HG02852 (cell line): ENCODE measurements at regions not wholly inside any gene's neighbourhood (a gene's known extent, or its start where the extent isn't known, plus 50 kb on each side); places are given as distances from the start of the nearest gene placed in this dataset.

Experiments
- ATAC-seq: cut with Tn5 transposase; IDR thresholded peaks from one replicate; pipeline ENCODE4 v1.9.1; 2021; ENCODE audit warnings: mild to moderate bottlenecking, moderate library complexity; ENCODE audit not compliant: unreplicated experiment

DNA sequence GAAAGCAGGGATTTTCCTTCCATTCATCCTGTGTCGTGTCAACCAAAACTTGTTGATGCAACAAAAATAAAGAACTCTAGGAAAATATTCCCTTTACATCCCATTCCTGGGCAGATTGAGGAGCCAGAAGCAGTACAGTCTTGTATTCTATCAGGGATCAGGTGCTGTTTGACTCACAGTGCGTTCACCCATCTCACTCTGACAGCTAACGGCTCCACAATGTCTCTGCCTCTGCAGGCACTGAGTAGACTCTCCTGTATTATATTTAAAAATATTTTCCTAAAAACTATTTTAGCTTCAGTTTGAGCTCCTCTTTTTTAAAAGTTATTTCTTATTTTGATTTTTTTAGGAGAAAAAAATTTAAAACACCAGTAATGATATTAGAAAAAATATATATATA is 600.6 kb upstream of the SALL3 start:
- ATAC-seq, result no peak

DNA sequence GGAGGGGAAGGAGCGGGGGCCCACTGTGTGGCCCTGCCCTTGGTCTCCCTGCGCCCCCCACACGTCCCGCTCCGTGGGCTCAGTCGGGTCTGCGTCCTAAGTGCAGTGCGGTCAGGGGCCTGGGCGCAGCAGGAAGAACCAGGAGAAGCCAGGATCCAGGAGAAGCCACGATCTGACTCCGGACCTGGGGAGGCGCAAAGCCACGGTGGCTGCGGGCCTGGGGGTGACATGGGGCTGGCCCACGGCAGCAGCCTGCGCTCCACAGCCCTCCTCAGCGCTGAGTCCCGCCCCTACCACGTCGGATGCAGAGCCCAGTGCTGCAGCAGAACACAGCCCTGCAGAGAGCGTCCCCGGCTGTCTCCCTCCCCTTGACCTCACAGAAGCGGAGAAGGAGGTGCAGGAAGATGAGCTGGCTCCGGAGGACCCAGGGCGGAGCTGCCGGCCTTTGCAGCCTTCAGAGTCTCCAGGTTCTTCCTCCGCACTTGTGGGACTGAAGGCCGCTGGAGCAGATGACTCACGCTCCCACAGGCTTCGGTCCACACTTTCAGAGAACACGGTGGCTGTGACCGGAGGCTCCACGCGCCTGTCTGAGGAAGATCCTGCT is 589.2 kb upstream of the SALL3 start:
- ATAC-seq, result no peak

DNA sequence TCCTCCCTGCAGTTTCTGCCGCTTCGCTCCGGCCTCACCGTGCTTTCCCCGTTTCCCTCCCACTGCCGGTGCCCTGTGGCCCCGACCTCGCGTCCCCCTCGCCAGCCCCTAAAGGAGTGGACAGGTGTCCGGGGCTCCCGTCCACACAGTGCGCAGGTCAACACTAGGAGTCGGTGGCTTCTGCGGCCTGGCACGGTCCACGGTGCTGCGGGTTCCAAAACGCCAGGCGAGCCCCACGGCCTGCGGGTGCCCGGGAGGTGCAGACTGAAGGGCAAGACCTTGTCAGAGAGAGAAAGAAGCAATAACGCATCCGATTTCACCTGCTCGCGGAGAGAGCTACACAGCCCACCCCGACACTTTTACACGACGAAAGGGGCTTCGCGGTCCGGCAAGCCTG is 588.7 kb upstream of the SALL3 start:
- ATAC-seq, result no peak

DNA sequence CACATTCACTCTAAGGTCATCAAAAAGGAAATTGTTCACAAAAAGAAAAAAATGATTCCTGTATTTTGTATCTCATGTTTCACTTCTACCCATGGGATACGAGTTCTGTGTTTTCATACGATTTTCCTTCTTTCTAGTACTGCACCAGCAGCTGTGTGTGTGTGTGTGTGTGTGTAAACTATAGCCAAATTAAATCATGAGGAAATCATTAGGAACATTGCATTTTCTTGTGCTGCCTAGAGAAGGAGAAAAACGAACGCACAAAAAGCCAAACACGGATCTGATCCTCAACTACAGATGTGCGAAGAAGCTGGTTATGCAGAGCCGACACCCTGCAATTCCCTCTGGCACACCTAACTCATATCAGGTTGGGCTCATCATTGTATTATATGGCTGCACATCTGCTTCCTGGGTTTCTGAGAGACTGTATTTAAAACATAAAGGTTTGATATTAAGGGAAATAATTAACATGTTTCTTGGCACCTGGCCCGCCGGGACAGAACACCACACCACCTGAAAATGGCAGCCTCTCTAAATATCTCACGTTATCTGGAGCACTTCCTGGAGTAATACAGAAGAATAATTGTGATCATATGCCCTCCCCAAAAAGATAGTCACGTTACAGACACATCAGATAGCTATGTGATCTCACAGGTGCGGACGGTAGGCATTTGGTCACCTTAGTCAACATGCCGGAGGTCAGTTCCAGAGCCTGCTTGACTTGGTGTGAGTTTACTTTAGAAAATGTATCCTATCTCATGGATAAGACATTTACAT is 586.3 kb upstream of the SALL3 start:
- ATAC-seq, result no peak

DNA sequence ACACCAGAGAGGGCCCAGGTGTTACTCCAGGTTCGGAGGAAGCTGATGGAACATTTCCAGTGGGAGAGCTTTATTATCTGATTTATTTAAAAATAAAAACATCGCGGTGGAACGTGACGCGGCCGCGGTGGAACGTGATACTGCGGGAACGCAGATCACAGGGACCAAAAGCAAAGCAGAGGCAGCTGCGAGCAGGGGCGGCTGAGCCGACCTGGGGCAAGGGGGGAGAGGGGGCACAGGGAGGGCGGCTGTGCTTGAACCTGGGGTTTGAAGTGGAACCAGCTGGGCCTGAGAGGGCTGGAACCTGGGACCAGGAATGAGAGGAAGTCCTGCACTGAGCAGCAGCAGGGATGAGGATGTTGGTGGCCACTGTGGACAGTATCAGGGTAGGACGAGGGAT is 583.5 kb upstream of the SALL3 start:
- no peak for ATAC-seq

DNA sequence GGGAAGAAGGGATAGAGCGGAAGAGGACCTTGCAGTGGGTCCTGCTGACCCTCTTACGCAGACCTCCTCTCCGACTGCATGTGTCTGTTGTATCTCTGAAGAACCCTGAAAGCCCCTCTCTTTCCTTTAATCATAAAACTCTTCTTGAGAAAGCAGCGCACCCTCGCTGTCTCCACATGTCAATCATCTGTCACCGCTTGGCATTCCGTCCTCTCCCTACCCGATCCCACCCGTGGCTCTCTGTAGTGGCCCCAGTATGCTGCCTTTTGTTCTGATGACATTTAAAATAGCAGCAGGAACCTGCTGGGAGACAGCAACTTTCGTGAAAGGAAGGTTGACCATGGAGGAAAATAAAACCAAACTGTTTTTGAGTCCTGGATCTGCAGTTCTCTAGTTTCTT is 582.9 kb upstream of the SALL3 start:
- ATAC-seq, result no peak

DNA sequence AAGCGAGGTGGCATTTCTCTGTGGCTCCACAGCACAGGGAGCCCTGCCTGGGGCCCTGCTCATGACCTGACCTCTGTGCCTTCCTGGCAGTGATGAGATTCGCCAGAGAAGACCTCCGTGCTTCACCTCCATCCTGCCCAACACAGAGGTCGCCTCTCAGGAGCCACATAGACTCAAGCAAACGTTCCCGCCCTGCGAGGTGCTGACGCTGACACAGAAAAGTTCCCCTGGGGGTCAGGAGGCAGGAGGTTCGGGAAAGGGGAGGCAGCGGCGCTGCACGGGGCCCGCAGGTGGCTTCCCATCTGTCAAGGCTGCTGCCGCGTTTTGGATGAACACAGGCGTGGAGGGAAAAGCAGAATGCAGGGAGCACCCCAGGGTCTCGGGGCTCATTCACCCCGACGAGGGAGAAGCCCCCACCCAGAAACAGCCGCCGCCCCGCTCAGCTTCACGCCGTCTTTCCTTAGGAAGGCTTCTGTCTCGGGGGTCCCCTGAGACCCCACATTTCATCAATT is 579.6 kb upstream of the SALL3 start:
- no peak for ATAC-seq

DNA sequence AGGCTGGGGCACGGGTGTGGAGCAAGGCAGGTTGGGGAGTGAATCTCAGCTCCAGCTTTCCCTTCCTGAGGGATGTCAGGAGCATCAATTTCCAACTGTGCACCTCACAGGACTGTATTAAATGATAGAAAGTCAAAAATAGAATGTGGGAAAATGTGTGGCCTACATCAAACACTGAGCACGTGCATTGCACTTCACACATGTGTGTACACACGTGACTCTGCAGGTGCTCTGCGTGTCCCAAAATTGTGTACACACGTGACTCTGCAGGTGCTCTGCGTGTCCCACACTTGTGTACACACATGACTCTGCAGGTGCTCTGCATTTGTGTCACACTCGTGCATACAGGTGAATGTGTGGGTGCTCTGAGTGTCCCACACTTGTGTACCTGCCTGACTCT is 577.2 kb upstream of the SALL3 start:
- no peak for ATAC-seq

DNA sequence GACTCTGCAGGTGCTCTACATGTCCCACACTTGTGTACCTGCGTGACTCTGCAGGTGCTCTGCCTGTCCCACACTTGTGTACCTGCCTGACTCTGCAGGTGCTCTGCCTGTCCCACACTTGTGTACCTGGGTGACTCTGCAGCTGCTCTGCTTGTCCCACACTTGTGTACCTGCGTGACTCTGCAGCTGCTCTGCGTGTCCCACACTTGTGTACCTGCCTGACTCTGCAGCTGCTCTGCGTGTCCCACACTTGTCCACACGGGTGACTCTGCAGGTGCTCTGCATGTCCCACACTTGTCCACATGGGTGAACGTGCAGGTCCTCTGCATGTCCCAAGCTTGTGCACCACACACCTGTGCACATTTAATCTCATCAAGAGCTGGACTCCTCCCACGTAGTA is 576.7 kb upstream of the SALL3 start:
- ATAC-seq, result no peak

DNA sequence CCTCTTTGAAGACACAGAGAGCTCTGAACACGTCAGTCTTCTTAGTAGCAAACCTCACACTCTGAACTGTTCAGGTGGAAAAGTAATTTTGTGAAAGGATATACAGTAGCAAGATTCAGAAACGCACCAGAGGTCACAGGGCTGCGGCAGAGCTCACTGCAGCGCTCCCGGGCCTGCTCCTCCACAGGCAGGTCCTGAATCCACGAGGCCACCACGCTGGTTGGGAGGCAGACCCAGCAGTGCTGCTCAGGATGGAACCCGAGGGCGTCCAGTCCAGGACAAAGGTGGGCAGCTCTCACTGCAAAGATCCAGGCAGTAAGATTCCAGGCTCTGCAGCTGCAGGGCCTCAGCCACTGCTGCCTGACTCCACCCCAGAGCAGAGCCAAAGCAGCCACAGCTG is 576.2 kb upstream of the SALL3 start:
- ATAC-seq, result no peak

DNA sequence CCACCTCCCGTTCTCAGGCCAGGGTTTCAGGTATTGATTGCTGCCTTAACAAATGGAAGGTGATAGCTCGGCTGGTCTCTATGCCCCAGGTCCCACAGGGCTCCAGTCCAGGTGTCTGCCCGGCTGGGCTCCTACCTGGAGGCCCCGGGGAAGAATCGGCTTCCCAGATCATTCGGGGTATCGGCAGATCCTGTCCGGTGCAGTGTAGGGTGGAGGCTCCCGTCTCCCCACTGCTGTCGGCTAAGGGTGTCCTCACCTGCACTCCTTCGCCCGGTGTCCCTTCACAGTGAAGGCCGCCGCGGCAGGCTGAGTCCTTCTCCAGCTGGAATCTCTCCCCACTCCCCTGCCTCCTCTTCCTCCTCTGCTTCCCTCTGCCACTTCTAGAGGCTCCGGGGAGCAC is 573.9 kb upstream of the SALL3 start:
- no peak for ATAC-seq

DNA sequence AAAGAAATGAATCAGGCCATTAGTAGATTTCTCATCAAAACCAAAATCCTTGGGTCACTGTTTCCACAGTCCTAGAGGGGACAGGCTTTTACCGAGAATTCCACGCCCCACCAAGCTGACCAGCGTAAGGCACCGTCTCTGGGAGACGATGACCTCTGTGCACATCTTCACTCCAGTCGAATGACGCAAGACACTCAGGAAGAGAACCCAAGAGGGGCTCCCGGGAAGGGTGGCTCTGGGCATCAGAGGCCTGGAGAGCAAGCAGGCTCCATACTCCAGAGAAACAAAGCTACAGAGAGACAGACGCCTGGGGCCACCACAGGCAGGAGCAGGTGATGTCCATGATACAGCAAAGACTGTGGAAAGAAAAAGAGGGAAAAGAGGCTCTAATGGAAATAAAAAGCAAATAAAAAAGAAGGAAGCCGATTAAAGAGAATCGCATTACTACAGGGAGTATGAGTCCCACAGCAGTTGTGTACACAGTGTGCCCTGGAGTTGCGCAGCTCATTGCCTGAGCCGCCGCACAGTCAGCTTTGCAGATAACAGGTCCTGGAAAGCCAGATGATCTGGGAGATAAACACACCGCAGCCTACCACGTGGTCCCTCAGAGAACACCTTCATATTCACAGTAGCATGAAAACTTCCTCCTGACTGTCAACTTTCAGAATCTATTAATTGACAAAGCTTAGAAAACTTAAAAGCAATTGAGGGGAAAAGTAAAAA is 572.7 kb upstream of the SALL3 start:
- no peak for ATAC-seq

DNA sequence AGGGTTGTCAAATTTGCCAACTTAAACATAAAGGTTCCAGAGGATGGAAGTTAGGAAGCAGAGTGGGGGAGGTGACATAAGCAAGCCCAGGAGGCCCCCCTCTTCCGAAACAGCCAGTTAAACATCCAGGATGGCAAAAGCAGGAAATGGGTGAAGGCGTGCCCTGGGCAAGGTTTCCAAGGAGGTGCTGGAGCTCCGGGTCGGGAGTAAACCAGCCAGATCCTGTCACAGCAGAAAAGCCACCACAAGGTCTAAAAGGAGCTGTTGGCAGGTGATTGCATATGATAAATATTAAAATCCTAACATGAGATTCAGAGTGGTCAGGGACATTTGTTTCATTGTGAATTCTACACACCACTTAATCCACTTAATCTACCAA is 572.2 kb upstream of the SALL3 start:
- no peak for ATAC-seq

DNA sequence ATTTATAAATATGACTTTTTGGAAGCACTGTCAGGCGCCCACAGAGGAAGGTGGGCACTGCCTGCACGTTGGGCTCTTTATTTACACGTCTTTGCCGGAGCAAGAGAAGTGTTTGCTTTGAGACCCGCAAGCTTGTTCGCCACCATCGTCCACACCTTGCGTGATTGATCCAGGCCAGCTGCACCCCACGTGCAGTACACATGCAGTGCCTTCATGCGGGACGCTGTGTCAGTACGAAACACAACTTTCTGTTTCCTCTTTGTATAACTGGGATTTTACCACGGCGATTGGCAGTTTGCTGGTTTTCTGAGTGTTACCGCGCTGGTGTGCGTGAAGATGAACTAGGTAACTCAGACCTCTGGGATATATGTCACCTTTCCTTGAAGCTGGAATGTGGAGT is 571.0 kb upstream of the SALL3 start:
- no peak for ATAC-seq

DNA sequence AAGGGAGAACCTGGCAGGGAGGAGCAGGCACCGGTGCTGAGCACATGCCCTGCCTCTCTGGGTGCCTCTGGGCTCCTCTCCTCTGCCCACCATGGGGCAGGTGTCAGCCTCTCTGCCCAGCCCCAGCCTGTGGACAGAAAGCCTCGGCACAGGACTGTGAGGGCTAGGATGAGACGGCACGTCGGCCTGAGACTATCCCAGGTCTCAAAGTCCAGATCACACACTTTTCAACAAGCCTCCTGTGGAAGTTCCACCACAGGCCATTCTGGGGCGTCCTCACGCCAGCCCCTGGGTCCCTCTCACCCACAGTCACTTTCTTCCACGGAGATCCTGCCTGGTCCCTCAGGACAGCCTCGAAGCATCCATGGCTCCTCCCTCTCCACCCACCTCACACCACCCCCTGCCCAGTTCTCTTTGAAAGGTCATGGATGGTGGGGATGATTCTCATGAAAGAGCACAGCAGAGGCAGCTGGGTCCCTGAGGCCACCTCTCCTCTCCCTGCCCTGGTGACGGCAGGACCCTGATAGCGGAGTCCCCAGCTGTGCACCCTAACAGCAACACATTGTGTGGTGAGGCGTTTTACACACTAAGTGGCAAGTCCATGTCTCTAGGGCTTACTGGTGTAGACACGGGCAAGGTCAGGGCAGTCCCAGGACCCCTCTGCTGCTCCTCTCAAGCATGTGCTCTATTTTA is 569.4 kb upstream of the SALL3 start:
- no peak for ATAC-seq

DNA sequence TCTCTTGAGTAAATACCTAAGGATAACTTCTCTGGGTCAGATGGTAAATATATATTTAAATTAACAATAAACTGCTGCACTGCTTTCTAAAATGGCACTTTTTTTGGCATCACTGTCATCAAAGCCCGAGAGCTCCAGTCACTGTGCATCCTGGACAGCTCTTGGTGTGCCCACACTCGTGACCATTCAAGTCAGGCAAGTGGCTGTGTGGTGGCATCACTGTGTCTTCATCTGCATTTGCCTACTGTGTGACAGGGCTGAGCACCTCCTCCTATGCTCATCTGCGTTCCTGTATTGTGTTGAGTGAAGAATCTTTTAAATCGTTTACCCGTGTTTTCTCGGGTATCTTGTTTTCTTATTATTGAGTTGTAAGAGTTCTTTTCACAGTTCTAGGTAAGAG is 568.1 kb upstream of the SALL3 start:
- ATAC-seq, result no peak

DNA sequence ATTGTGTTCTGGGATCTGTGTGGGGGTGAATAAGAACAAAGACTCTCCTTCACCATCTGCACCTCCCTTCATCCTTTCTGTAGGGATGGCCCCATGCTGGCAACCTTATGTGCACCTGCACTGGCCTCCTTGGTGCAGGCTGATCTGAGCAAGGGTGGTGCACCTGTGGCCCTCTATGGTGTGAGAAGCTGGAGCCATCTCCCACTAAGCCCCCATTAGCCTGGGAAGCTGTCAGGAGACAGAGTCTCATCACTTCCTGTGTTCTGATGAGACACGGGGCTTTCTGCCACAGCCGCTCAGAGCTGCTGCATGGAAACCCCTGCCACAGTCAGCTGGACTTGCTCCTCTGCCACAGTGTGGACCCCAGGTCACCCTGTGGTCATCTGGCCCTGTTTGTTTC is 565.3 kb upstream of the SALL3 start:
- ATAC-seq, result no peak

DNA sequence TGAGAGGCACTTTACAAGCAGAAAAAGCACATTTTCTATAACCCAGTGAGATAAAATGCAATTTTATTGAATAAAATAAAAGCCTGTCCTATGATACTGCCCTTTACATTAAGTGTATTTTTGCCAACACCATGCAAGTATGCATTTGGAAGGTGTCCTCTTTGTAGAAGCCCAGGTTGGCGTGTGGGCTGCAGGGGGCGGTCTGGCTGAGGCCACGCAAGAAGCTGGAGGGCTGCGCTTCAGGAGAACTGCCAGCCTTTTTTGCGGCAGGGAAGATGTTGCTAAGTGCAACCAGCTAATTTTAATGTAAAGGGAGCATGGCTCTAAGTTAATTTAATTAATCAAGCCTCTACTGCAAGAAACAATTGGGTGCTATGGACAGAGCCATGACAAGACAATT is 562.8 kb upstream of the SALL3 start:
- ATAC-seq, result no peak

DNA sequence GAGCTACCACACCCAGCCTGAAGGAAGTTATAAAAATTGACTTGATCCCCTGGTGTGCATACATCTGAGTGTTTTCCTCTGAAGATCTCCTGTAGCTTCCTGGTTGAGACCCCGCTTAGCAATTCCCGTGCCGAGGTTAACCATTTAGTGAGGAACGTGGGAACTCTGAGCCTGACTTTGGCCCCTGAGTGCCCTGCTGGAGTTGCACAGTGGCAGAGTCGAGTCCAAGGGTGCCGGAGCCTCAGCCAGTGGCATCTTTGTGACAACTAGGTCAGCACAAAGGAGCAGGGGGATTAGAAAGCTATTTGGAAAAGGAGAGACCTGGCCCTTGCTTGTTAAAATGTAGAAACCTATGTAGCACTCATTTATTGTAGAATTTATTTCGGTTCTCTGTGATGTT is 561.2 kb upstream of the SALL3 start:
- no peak for ATAC-seq

DNA sequence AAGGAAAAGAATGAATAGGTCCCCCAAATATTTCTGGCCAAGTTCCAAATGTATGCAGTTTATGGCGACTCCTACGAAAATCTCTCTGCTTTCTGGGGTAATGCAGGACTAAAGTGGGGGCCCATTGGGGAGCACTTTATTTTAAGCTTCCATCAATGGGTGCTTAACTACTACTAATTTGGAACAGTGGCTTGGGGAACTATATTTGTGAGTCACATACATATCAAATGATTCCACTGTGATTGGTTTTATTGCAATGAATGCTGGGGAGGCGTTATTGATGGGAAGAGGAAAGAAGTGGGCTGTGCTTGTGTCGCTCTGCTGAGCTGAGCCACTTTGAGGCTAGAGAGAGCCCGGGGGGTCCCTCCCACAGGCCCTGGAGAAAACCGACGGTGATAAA is 560.4 kb upstream of the SALL3 start:
- no peak for ATAC-seq

DNA sequence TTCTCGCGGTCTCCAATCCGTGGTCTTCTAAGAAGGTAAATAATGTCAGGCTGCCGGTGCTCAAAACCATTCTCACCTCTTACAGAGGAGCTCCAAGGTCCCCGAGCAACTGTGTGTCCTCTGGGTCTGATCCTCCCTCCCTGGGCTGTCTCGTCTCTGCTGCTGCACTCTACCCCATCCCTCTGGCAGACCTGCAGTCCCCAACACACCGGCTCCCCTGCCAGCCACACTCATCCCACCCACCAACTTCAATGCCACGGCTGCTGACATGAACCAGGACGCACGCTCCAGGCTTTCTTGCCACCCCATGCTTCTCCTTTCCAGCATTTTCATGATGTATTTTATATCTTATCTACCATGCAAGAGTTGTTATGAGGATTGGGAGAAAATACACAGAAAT is 559.5 kb upstream of the SALL3 start:
- no peak for ATAC-seq

DNA sequence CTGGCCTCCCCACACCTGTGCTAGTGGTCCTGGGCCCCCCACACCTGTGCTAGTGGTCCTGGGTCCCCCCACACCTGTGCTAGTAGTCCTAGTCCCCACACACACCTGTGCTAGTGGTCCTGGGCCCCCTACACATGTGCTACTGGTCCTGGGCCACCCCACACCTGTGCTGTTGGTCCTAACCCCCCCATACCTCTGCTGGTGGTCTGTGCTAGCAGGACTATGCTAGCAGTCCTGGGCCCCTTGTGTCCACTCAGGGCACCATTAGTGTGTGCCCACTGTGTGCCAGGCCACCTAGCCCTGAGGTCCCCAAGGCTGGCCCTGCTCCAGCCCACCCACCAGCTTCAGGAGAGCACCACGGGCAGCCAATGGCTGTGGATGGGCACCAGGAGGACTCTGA is 558.2 kb upstream of the SALL3 start:
- ATAC-seq, result no peak
